ENCODE measurements at regions not wholly inside any gene's neighbourhood (a gene's known extent, or its start where the extent isn't known, plus 50 kb on each side); places are given as distances from the start of the nearest gene placed in this dataset.
A peak's percentile ranks its signal among the peaks of the same experiment; 100 is the strongest.

DNA sequence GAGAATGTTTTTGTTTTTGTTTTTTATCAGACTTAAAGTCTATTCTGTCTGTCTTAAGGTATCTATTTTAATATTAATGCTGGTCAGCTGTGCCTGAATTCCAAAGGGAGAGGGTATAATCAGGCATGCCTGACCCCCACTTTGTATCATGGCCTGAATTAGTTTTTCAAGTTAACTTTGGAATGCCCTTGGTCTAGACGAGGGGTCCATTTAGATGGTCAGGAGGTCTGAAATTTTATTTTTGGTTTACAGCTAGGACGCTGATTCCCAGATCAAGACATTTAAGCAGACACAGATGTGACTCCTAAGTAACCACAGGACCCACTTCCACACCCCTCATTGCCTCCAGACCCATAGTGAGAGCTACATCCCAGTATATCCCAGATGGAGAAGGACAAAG is 189.5 kb downstream of the ARHGAP12 start:
- POLR2A ChIA-PET = interaction anchor here (1.1 kb wide), 1 partner anchor 21 kb away, joined by 3 read pairs; no protein-coding TSS in a partner anchor
- peaks cover 5% of the 10 kb centered on the region for H3K36me3 Mint-ChIP-seq (ENCODE audit: low read depth)
- H3K4me3 Mint-ChIP-seq = no peak overlapping the region
- peaks cover 6% of the 10 kb centered on the region for H3K27me3 Mint-ChIP-seq
- H3K4me1 Mint-ChIP-seq = no peaks in the 10 kb centered on the region
- CTCF ChIA-PET = no interaction called here
- H3K27ac Mint-ChIP-seq = no peak overlapping the region
- H3K9me3 Mint-ChIP-seq = peaks cover 15% of the 10 kb centered on the region
- no peak for DNase-seq

DNA sequence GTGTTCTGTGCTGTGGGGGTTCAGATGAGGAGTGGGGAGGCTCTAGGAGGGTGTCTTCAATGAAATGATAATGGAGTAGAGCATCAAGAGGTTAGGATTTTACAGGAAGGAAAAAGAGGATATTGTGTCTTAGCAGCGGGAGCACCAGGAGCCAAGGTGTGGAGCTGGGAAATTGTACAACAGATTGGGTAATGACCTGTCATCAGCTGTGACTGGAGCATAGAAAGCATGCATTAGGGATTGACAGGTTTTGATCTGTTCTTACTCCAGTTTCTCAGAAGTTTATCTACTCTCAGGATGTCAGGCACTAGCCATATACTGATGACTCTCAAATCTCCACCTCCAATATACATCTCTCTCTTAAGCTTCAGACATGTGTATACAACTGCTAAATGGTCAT is 196.9 kb downstream of the ARHGAP12 start:
- Mint-ChIP-seq H3K9me3 (peaks cover 3% of the 10 kb centered on the region), H3K4me3 (no peak overlapping the region), H3K36me3 (ENCODE audit: low read depth) (peaks cover 2% of the 10 kb centered on the region), H3K27ac (no peak overlapping the region), H3K4me1 (no peaks in the 10 kb centered on the region), H3K27me3 (peaks cover 23% of the 10 kb centered on the region)
- ChIA-PET CTCF (no interaction called here), POLR2A (no interaction called here)
- no peak for DNase-seq

DNA sequence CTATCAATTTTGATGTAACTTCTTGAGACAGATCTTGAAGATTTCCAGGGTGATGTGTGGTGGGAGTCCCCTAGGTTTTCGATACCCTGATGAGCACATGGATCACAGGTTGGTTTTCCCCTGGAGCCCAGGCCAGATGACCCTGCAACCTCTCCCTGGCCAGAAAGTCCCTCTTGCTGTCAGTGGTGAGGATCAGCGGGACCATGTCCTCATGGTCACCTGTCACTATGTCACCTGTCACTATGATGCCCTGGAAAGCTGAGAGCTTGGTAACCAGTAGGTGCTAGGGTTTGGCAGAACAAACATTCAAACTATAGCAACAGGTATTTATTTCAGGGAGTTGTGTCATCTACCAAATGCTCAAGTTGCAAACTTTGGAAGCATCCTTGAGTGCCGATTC is 197.9 kb downstream of the ARHGAP12 start:
- peaks cover 23% of the 10 kb centered on the region for H3K27me3 Mint-ChIP-seq
- H3K4me1 Mint-ChIP-seq = no peaks in the 10 kb centered on the region
- no peak for DNase-seq
- ChIA-PET POLR2A (no interaction called here), CTCF (no interaction called here)
- peaks cover 2% of the 10 kb centered on the region for H3K36me3 Mint-ChIP-seq (ENCODE audit: low read depth)
- H3K4me3 Mint-ChIP-seq = no peak overlapping the region
- no peak overlapping the region for H3K27ac Mint-ChIP-seq
- H3K9me3 Mint-ChIP-seq = peaks cover 3% of the 10 kb centered on the region

DNA sequence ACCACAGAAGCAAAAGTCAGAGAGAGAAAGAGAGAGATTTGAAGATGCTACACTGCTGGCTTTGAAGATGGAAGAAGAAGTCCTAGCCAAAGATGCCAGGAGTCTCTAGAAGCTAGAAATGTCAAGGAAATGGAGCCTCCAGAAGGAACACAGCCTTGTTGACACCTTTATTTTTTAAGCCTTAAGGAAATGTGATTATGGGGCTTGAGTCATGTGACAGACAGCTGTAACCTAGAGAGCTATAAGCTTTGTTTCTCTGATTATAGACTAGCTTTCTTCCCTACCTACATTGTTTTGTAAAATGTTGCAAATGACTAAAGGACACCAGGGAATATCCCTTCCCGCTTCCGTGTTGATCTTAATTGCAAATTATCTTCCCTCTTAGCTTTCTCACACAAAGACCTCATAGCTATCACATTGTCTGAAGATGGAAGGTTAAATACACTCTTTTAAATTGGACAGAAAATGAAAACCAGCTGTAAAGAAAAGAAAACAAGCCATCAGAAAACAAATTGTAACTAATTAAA is 199.9 kb downstream of the ARHGAP12 start:
- no peaks in the 10 kb centered on the region for H3K4me1 Mint-ChIP-seq
- H3K27ac Mint-ChIP-seq = no peak overlapping the region
- no peak overlapping the region for H3K4me3 Mint-ChIP-seq
- no peaks in the 10 kb centered on the region for H3K36me3 Mint-ChIP-seq (ENCODE audit: low read depth)
- no peak for DNase-seq
- H3K27me3 Mint-ChIP-seq = peaks cover 27% of the 10 kb centered on the region
- POLR2A ChIA-PET = no interaction called here
- CTCF ChIA-PET = no interaction called here
- peaks cover 2% of the 10 kb centered on the region for H3K9me3 Mint-ChIP-seq

DNA sequence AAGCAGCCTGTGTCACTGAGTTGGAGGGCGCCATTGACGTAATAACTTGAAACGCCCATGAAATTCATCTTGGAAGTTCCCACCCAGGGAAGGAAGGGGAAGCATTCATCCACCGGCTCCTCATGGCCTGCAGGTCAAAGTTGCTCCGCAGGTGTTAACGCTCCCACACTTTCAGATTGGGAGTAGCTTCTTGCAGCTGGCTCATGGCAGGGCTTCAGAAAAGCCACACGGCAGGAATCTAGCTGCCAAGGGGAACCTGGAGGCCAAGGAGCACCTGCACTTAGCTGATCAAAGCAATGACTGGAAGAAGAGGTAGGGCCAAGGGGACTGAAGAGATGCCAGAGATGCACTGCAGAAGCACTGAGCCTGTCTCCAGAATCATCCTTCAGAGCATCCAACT is 203.2 kb downstream of the ARHGAP12 start:
- CTCF ChIA-PET = no interaction called here
- peaks cover 4% of the 10 kb centered on the region for H3K4me1 Mint-ChIP-seq
- H3K27ac Mint-ChIP-seq = no peak overlapping the region
- POLR2A ChIA-PET = no interaction called here
- peaks cover 18% of the 10 kb centered on the region for H3K27me3 Mint-ChIP-seq
- no peak overlapping the region for H3K4me3 Mint-ChIP-seq
- H3K9me3 Mint-ChIP-seq = peaks cover 2% of the 10 kb centered on the region
- no peak for DNase-seq
- no peaks in the 10 kb centered on the region for H3K36me3 Mint-ChIP-seq (ENCODE audit: low read depth)

DNA sequence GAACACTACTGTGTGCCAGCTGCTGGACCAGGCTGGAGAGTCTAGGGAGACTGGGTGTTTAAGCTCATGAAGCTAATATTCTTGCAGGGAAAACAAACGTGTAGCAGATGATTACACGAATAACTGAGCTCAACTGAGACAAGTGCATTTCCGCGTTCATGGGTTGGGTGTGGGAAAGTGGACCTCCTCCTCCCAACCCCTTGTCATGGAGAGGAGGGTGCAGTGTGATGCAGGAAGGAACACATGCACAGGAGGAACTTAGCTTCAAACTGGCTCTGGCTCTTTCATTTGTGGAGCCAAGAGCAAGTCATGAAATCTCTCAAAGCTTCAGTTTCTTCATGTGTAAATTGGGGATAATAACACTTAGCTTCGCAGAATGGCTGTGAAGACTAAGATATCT is 204.3 kb downstream of the ARHGAP12 start:
- no peak overlapping the region for H3K27ac Mint-ChIP-seq
- H3K4me1 Mint-ChIP-seq = peaks cover 4% of the 10 kb centered on the region
- ChIA-PET CTCF (no interaction called here), POLR2A (no interaction called here)
- DNase-seq = no peak
- H3K27me3 Mint-ChIP-seq = peaks cover 16% of the 10 kb centered on the region
- no peaks in the 10 kb centered on the region for H3K36me3 Mint-ChIP-seq (ENCODE audit: low read depth)
- H3K9me3 Mint-ChIP-seq = peaks cover 2% of the 10 kb centered on the region
- no peak overlapping the region for H3K4me3 Mint-ChIP-seq

DNA sequence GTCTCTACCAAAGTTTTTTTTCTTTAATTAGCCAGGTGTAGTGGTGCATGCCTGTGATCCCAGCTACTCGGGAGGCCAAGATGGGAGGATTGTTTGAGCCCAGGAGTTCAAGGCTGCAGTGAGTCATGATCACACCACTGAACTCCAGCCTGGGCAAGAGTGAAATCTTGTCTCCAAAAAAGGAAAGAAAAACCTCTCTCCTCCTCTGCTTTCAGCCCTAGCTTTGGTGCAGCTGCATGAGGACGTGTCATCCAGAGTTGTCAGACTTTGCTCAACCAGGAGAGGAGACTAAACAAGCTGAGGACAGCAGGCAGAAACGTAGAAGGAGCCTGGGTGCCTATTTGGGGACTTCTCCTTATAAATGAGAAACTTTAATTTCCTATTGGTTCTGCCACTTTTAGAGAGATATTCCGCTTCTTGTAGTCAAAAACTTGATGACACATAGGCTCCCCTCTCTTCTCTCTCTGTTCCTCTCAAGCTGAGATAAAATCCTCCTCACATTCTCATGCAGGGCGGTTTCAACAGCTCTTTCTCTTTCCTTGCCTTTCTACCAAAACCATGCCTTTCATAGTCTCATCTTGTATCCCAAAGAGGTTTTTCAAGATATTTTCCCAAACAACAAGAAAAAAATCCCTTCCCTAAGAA is 205.4 kb downstream of the ARHGAP12 start:
- Mint-ChIP-seq H3K27me3 (peaks cover 11% of the 10 kb centered on the region), H3K9me3 (peaks cover 2% of the 10 kb centered on the region), H3K4me3 (no peak overlapping the region), H3K4me1 (peaks cover 4% of the 10 kb centered on the region), H3K27ac (no peak overlapping the region), H3K36me3 (ENCODE audit: low read depth) (no peaks in the 10 kb centered on the region)
- DNase-seq = no peak
- POLR2A ChIA-PET = no interaction called here
- CTCF ChIA-PET = no interaction called here

DNA sequence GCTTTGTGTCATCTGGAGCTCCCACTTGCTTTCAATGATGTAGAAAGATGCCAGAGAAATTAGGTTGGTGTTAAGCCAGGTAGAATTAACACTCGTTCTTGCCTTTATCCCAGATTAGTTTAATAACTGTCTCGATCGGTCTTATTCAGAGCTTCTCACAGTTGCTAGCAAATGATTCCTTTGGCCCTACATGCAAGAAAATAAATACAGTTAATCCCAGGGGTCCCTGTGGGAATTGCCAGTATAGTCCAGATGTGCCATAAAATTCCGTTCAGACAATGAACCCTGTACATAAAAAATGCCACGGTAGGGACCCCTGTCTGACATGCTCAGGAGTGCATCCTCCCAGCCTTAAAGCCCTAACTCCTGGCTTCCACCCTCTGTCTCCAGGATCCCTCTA is 207.5 kb downstream of the ARHGAP12 start:
- CTCF ChIA-PET = no interaction called here
- no peak for DNase-seq
- H3K4me3 Mint-ChIP-seq = no peak overlapping the region
- POLR2A ChIA-PET = no interaction called here
- peaks cover 21% of the 10 kb centered on the region for H3K27me3 Mint-ChIP-seq
- H3K36me3 Mint-ChIP-seq (ENCODE audit: low read depth) = no peaks in the 10 kb centered on the region
- H3K27ac Mint-ChIP-seq = no peak overlapping the region
- H3K9me3 Mint-ChIP-seq = peaks cover 2% of the 10 kb centered on the region
- H3K4me1 Mint-ChIP-seq = peaks cover 4% of the 10 kb centered on the region

DNA sequence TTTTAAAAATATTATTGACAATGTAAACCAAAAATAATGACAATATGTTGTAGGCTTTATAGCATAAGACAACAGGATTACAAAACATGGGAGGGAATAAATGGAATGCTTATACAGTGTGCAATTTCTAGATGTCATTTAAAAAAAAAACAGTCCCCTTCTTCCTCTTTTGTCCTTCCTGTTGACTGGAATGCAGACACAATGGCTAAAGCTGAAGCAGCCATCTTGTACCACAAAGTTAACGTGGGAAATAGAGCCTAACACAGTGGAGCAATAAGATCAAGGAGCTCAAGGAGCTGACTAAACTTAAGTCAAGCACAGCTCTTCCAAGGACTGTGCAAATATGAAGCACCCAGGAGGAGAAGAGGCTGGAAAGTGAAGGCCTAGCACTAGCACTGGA is 208.1 kb downstream of the ARHGAP12 start:
- ChIA-PET CTCF (no interaction called here), POLR2A (no interaction called here)
- Mint-ChIP-seq H3K27me3 (peaks cover 20% of the 10 kb centered on the region), H3K9me3 (peaks cover 1% of the 10 kb centered on the region), H3K27ac (no peak overlapping the region), H3K4me3 (no peak overlapping the region), H3K36me3 (ENCODE audit: low read depth) (no peaks in the 10 kb centered on the region), H3K4me1 (peaks cover 4% of the 10 kb centered on the region)
- no peak for DNase-seq

DNA sequence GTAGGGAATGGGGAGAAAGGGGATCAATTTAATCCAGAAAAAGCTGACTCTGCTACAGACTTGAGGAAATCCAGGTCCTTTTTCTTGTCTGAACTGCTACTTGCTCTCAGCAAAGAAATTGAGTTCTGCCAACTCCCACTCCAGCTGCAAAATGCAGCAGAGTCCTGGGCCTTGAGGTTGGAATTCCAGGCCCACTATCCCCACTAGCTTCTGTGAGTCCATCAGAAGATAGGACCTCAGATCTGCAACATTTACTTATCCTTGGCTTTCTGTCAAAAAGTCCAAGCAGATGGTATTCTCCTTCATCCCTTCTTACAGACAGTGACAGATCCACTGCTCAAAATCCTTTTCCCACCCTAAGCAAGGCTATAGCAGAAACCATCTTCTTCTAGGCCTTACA is 219.2 kb downstream of the ARHGAP12 start:
- CTCF ChIA-PET = interaction anchor here (1.3 kb wide), 1 partner anchor 98 kb away, joined by 4 read pairs; no protein-coding TSS in a partner anchor
- Mint-ChIP-seq H3K4me3 (no peak overlapping the region), H3K27me3 (peaks cover 3% of the 10 kb centered on the region), H3K4me1 (peaks cover 32% of the 10 kb centered on the region), H3K27ac (no peak overlapping the region), H3K36me3 (ENCODE audit: low read depth) (peaks cover 10% of the 10 kb centered on the region), H3K9me3 (peaks cover 20% of the 10 kb centered on the region)
- no peak for DNase-seq
- POLR2A ChIA-PET = interaction anchor here (1.4 kb wide), 1 partner anchor 50 kb away, joined by 5 read pairs; no protein-coding TSS in a partner anchor

DNA sequence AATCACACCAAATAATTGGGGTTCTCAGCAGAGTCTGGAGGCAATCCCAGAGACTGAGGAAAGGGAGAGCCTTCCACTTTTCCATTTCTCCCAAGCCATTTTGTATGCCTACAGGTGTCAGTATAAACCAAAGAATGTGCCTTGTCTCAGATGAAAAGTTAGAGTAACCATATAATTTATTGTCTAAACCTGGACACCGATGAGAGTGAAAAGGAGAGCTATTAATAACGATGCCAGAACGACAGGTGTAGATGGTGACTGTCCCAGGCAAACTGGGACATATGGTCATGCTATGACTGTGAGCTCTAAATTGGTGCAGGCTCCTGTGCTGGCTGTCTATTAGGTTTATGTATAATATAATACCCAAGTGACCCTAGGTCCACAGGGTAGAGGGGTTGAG is 219.6 kb downstream of the ARHGAP12 start:
- Mint-ChIP-seq H3K4me3 (no peak overlapping the region), H3K4me1 (peaks cover 32% of the 10 kb centered on the region), H3K27ac (no peak overlapping the region), H3K36me3 (ENCODE audit: low read depth) (peaks cover 10% of the 10 kb centered on the region), H3K9me3 (peaks cover 21% of the 10 kb centered on the region), H3K27me3 (peaks cover 3% of the 10 kb centered on the region)
- CTCF ChIA-PET = interaction anchor here (1.3 kb wide), 1 partner anchor 99 kb away, joined by 4 read pairs; no protein-coding TSS in a partner anchor
- no peak for DNase-seq
- POLR2A ChIA-PET = interaction anchor here (1.4 kb wide), 1 partner anchor 51 kb away, joined by 5 read pairs; no protein-coding TSS in a partner anchor

DNA sequence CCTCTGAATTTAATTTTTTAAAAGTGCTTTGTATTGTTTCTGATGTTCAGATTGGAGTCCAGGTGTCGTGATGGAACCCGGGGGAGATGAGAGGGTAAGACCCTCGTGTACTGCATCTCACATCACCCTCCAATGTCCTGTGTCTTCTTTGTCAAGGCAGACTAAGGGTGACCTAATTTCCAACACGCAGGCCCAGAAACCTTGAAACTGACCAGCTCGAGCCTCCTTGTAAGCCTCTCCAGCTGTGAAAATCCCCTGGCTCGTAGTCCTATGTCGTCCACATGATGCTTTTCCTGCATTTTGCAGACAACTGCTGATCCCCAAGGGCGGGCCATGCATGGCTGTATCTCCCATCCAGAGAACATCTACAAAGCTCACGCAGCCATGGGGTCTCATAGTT is 220.2 kb downstream of the ARHGAP12 start:
- peaks cover 3% of the 10 kb centered on the region for H3K27me3 Mint-ChIP-seq
- ChIA-PET POLR2A (interaction anchor here (1.4 kb wide), 1 partner anchor 51 kb away, joined by 5 read pairs; no protein-coding TSS in a partner anchor), CTCF (interaction anchor here (1.3 kb wide), 1 partner anchor 99 kb away, joined by 4 read pairs; no protein-coding TSS in a partner anchor)
- H3K36me3 Mint-ChIP-seq (ENCODE audit: low read depth) = peaks cover 10% of the 10 kb centered on the region
- peaks cover 24% of the 10 kb centered on the region for H3K9me3 Mint-ChIP-seq
- no peak overlapping the region for H3K27ac Mint-ChIP-seq
- DNase-seq = no peak
- H3K4me3 Mint-ChIP-seq = no peak overlapping the region
- H3K4me1 Mint-ChIP-seq = peaks cover 32% of the 10 kb centered on the region

DNA sequence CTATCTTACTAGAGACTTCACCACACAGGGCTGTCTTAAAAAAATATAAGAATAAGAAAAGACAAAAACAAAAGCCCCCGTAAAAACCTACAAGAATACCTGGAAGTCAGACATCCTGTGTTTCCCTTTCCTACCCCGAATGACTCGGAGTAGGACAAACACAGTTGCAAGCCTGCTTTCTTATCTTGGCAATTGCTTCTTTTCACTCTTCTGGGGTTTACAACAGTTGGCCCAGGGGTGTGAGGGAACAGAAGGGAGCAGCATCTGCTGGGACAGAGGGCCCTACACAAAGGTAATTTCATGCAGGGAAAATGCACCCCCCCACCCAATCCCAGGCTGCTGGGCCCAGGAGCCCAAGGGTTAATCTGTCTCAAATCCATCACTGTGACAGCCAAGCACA is 220.6 kb downstream of the ARHGAP12 start:
- CTCF ChIA-PET = no interaction called here

More for the DNA sequence above, 220.6 kb downstream of the ARHGAP12 start:
- Mint-ChIP-seq H3K36me3 (ENCODE audit: low read depth) (peaks cover 10% of the 10 kb centered on the region), H3K27ac (peak overlapping the region; percentile 78), H3K27me3 (peaks cover 3% of the 10 kb centered on the region), H3K4me3 (no peak overlapping the region), H3K9me3 (peaks cover 23% of the 10 kb centered on the region), H3K4me1 (peaks cover 32% of the 10 kb centered on the region)
- POLR2A ChIA-PET = interaction anchor here (1.4 kb wide), 1 partner anchor 52 kb away, joined by 5 read pairs; no protein-coding TSS in a partner anchor
- DNase-seq = no peak
